A549 (cell line): ENCODE measurements at regions not wholly inside any gene's neighbourhood (a gene's known extent, or its start where the extent isn't known, plus 50 kb on each side); places are given as distances from the start of the nearest gene placed in this dataset.

ENCODE experiments used
- ATAC-seq, 2 experiments: fragments of 200-7000 bp in 1 of 2; fragments of >200 bp in 1 of 2; cut with Nextera tagmentation in 1 of 2; cut with Tn5 transposase in 1 of 2; 3 replicates each; pipeline versions ENCODE4 v1.8.0 to v1.9.1; 2018 to 2020; ENCODE audit warnings: mild to moderate bottlenecking in 1 of 2, moderate library complexity in 1 of 2
- CTCF ChIA-PET: fragments of 300-600 bp; sonication (Branson Sonifier 250); formaldehyde crosslinking; extraction: SDS; loops from one replicate; lab custom pipeline; 2021; ENCODE audit warnings: antibody characterized with exemption, inconsistent platforms; lab: Yijun Ruan, JAX
- POLR2A ChIA-PET: fragments of 350-600 bp; formaldehyde crosslinking; extraction: SDS; loops from one replicate; lab custom pipeline; 2021; ENCODE audit warnings: antibody characterized with exemption, inconsistent platforms; lab: Yijun Ruan, JAX
- DNase-seq, 2 experiments: peaks; one replicate each; pipeline versions ENCODE4 v3.0.0 to v3.0.0-alpha.2; 2011 to 2016; ENCODE audit warnings: low read depth in 1 of 2, low spot score in 1 of 2
- FAIRE-seq: peaks from 2 replicates; lab custom pipeline; 2011; peaks lifted over from hg19 to GRCh38; lab: Jason Lieb, UNC
- H3K27ac ChIP-seq, 2 experiments: fragments of >200 bp; sonication (Bioruptor Twin); formaldehyde crosslinking; 3 replicates each; pipeline ENCODE4 v1.5.1; 2016 to 2017
- H3K4me1 ChIP-seq: fragments of >200 bp; sonication (Bioruptor Twin); formaldehyde crosslinking; 3 replicates; pipeline ENCODE4 v1.6.1; 2016
- H3K4me2 ChIP-seq: fragments of >200 bp; sonication (Bioruptor Twin); formaldehyde crosslinking; 3 replicates; pipeline ENCODE4 v1.6.1; 2016
- H3K4me3 ChIP-seq: fragments of >200 bp; sonication (Bioruptor Twin); formaldehyde crosslinking; 3 replicates; pipeline ENCODE4 v1.5.1; 2016
- H3K9me3 ChIP-seq: fragments of >200 bp; sonication (Bioruptor Twin); formaldehyde crosslinking; 3 replicates; pipeline ENCODE4 v1.6.1; 2016
- BHLHE40 ChIP-seq: IDR thresholded peaks from 2 replicates; pipeline ENCODE4 v1.6.1; 2012; ENCODE audit warnings: low read depth, low read length, inconsistent platforms
- CBX8 ChIP-seq: fragments of 200-600 bp; sonication (generic); IDR thresholded peaks from 2 replicates; pipeline ENCODE4 v1.6.1; 2016
- CEBPB ChIP-seq, 2 experiments: fragments of >200 bp in 1 of 2; sonication (Bioruptor Twin) in 1 of 2; formaldehyde crosslinking in 1 of 2; IDR thresholded peaks; 2 replicates each; pipeline ENCODE4 v1.6.1; 2012 to 2016
- CHD4 ChIP-seq: fragments of 200-600 bp; sonication (generic); IDR thresholded peaks from 2 replicates; pipeline ENCODE4 v1.6.1; 2016; ENCODE audit warnings: antibody characterized with exemption, mild to moderate bottlenecking, borderline replicate concordance
- ESRRA ChIP-seq: fragments of 150-350 bp; IDR thresholded peaks from 2 replicates; pipeline ENCODE4 v1.6.1; 2014; ENCODE audit warnings: mild to moderate bottlenecking, low read length, borderline replicate concordance
- FOSB ChIP-seq: fragments of 250-450 bp; sonication (Bioruptor Pico); IDR thresholded peaks from 2 replicates; pipeline ENCODE4 v1.5.0; 2020; ENCODE audit warnings: mild to moderate bottlenecking, moderate library complexity
- HDAC2 ChIP-seq: fragments of 200-600 bp; sonication (generic); IDR thresholded peaks from 2 replicates; pipeline ENCODE4 v1.6.1; 2016
- HEYL ChIP-seq: fragments of 250-450 bp; sonication (Bioruptor Pico); IDR thresholded peaks from 2 replicates; pipeline ENCODE4 v1.8.0; 2021; ENCODE audit warnings: mild to moderate bottlenecking, moderate library complexity
- HOXB13 ChIP-seq: fragments of 250-450 bp; sonication (Bioruptor Pico); IDR thresholded peaks from 2 replicates; pipeline ENCODE4 v1.5.0; 2020; ENCODE audit warnings: low read depth, mild to moderate bottlenecking, moderate library complexity
- JUNB ChIP-seq: fragments of >200 bp; sonication (Bioruptor Twin); formaldehyde crosslinking; IDR thresholded peaks from 2 replicates; pipeline ENCODE4 v1.6.1; 2016
- KDM1A ChIP-seq: fragments of 200-600 bp; sonication (generic); IDR thresholded peaks from 2 replicates; pipeline ENCODE4 v1.6.1; 2016; ENCODE audit warnings: low read depth, mild to moderate bottlenecking
- NFE2L2 ChIP-seq: fragments of 150-350 bp; conservative IDR thresholded peaks from 2 replicates; pipeline ENCODE4 v1.6.1; 2014; ENCODE audit warnings: low read length
- PHF8 ChIP-seq: fragments of 200-600 bp; sonication (generic); IDR thresholded peaks from 2 replicates; pipeline ENCODE4 v1.6.1; 2016; ENCODE audit warnings: low read depth, mild to moderate bottlenecking, antibody characterized with exemption, moderate library complexity, borderline replicate concordance
- POLR2A ChIP-seq: IDR thresholded peaks from 2 replicates; pipeline ENCODE4 v1.6.1; 2012; ENCODE audit warnings: mild to moderate bottlenecking, low read length
- RCOR1 ChIP-seq: fragments of 150-350 bp; IDR thresholded peaks from 2 replicates; pipeline ENCODE4 v1.6.1; 2014; ENCODE audit warnings: antibody characterized with exemption, low read length, low read depth
- RFX5 ChIP-seq: fragments of 450-650 bp; IDR thresholded peaks from 2 replicates; pipeline ENCODE4 v1.7.1; 2014; ENCODE audit warnings: antibody characterized with exemption, mild to moderate bottlenecking, moderate library complexity
- TFCP2L1 ChIP-seq: fragments of 250-450 bp; sonication (Bioruptor Pico); IDR thresholded peaks from 2 replicates; pipeline ENCODE4 v1.5.0; 2021; ENCODE audit warnings: mild to moderate bottlenecking
- TP53 ChIP-seq: fragments of 250-450 bp; sonication (Bioruptor Pico); IDR thresholded peaks from 2 replicates; pipeline ENCODE4 v1.5.0; 2021; ENCODE audit warnings: mild to moderate bottlenecking, moderate library complexity
- ZC3H11A ChIP-seq: fragments of 450-650 bp; IDR thresholded peaks from 2 replicates; pipeline ENCODE4 v1.6.1; 2014; ENCODE audit warnings: antibody characterized with exemption, mild to moderate bottlenecking
- TF ChIP-seq, protein P1 (sequence below): fragments of >200 bp; sonication (Bioruptor Twin); formaldehyde crosslinking; IDR thresholded peaks from 2 replicates; pipeline ENCODE4 v1.6.1; 2016
- TF ChIP-seq, protein P2 (sequence below): IDR thresholded peaks from 2 replicates; pipeline ENCODE4 v1.6.1; 2012
- TF ChIP-seq, protein P3 (sequence below): IDR thresholded peaks from 2 replicates; pipeline ENCODE4 v1.6.1; 2012; ENCODE audit warnings: low read depth, borderline replicate concordance
- TF ChIP-seq, protein P4 (sequence below): fragments of 250-450 bp; sonication (Bioruptor Pico); IDR thresholded peaks from 2 replicates; pipeline ENCODE4 v1.5.0; 2021; ENCODE audit warnings: mild to moderate bottlenecking, moderate library complexity, borderline replicate concordance
- TF ChIP-seq, protein P5 (sequence below): fragments of >200 bp; sonication (Bioruptor Twin); formaldehyde crosslinking; IDR thresholded peaks from 3 replicates; pipeline ENCODE4 v1.5.1; 2016
- TF ChIP-seq, protein P6 (sequence below): fragments of 250-450 bp; sonication (Bioruptor Pico); IDR thresholded peaks from 2 replicates; pipeline ENCODE4 v1.5.0; 2020; ENCODE audit warnings: low read depth, mild to moderate bottlenecking, moderate library complexity
- TF ChIP-seq, protein P7 (sequence below): fragments of 150-350 bp; IDR thresholded peaks from 2 replicates; pipeline ENCODE4 v1.6.1; 2014; ENCODE audit warnings: low read depth, mild to moderate bottlenecking, low read length
- TF ChIP-seq, protein P8 (sequence below): fragments of 450-650 bp; IDR thresholded peaks from 2 replicates; pipeline ENCODE4 v1.6.1; 2014; ENCODE audit warnings: antibody characterized with exemption

DNA sequence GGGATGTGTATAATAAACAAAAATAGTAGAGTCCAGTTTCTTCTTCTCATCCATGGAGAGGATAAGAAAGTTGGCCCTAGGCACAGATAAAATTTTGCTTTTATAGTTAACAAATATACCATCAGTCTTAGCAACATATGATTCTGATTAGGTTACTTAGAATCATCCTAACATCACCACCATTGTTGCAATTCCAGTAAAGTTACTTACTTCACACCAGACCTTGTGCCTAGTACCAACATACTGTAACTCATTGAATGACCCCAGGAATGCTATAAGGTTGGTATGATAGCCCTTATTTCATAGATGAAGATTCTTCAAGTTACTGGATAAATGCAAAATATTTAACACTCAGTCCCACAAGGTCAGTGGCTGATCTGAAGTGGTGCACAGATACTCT, 183.8 kb upstream of the ATP2B1 start:
- Histone ChIP-seq H3K27ac (peak overlapping the region; percentile 45 to 72; a peak in 4 of 6 replicates), H3K4me2 (no peak overlapping the region), H3K4me1 (peaks cover 24% of the 10 kb centered on the region), H3K4me3 (no peak overlapping the region), H3K9me3 (no peaks in the 10 kb centered on the region)
- FAIRE-seq: no peak
- DNase-seq: no peak
- CTCF ChIA-PET: no interaction called here
- no peak for ATAC-seq
- TF ChIP-seq ESRRA (no peak), BHLHE40 (no peak), ZC3H11A (no peak), RFX5 (no peak), CEBPB (IDR thresholded peaks at IDR 0.05) (no peak), RCOR1 (no peak), HEYL (CRISPR knock-in tag) (no peak), TP53 (no peak), PHF8 (no peak)
- TF ChIP-seq, protein P1, sequence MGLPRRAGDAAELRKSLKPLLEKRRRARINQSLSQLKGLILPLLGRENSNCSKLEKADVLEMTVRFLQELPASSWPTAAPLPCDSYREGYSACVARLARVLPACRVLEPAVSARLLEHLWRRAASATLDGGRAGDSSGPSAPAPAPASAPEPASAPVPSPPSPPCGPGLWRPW: no peak
- TF ChIP-seq, protein P2, sequence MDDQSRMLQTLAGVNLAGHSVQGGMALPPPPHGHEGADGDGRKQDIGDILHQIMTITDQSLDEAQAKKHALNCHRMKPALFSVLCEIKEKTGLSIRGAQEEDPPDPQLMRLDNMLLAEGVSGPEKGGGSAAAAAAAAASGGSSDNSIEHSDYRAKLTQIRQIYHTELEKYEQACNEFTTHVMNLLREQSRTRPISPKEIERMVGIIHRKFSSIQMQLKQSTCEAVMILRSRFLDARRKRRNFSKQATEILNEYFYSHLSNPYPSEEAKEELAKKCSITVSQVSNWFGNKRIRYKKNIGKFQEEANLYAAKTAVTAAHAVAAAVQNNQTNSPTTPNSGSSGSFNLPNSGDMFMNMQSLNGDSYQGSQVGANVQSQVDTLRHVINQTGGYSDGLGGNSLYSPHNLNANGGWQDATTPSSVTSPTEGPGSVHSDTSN: no peak
- TF ChIP-seq, protein P3, sequence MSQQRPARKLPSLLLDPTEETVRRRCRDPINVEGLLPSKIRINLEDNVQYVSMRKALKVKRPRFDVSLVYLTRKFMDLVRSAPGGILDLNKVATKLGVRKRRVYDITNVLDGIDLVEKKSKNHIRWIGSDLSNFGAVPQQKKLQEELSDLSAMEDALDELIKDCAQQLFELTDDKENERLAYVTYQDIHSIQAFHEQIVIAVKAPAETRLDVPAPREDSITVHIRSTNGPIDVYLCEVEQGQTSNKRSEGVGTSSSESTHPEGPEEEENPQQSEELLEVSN: no peak
- POLR2A ChIA-PET: no interaction called here

DNA sequence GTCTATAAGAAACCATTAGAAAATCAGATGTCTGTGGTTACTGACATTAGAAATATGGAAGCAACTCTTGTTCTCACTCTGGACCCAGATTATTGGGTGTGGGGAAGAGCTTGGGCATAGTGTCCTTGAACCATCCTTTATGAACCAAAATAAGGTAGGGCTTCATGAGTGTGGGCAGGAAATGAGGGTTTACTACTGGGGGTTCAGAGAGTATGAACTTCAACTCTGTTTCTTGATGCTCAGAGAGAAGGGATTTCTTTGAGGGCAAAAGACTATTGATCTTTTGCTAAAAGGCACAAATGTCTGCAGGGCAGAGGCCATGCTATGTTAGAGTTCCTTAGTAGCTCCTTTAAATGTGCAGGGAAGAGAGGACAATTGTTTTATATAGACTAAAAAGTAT, 183.3 kb upstream of the ATP2B1 start:
- POLR2A ChIA-PET: no interaction called here
- H3K9me3 ChIP-seq: no peaks in the 10 kb centered on the region
- DNase-seq: no peak
- ATAC-seq: no peak
- CTCF ChIA-PET: no interaction called here
- H3K27ac ChIP-seq: no peak overlapping the region; a peak in 1 of 6 replicates
- peaks cover 24% of the 10 kb centered on the region for H3K4me1 ChIP-seq
- TF ChIP-seq POLR2A (no peak), HDAC2 (no peak), FOSB (CRISPR knock-in tag) (no peak), NFE2L2 (no peak), CEBPB (IDR thresholded peaks at IDR 0.05) (no peak), KDM1A (no peak), CHD4 (no peak), CBX8 (no peak), TFCP2L1 (CRISPR knock-in tag) (no peak), JUNB (no peak), HOXB13 (CRISPR knock-in tag) (no peak)
- TF ChIP-seq, protein P4, sequence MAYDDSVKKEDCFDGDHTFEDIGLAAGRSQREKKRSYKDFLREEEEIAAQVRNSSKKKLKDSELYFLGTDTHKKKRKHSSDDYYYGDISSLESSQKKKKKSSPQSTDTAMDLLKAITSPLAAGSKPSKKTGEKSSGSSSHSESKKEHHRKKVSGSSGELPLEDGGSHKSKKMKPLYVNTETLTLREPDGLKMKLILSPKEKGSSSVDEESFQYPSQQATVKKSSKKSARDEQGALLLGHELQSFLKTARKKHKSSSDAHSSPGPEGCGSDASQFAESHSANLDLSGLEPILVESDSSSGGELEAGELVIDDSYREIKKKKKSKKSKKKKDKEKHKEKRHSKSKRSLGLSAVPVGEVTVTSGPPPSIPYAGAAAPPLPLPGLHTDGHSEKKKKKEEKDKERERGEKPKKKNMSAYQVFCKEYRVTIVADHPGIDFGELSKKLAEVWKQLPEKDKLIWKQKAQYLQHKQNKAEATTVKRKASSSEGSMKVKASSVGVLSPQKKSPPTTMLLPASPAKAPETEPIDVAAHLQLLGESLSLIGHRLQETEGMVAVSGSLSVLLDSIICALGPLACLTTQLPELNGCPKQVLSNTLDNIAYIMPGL: no peak
- TF ChIP-seq, protein P5, sequence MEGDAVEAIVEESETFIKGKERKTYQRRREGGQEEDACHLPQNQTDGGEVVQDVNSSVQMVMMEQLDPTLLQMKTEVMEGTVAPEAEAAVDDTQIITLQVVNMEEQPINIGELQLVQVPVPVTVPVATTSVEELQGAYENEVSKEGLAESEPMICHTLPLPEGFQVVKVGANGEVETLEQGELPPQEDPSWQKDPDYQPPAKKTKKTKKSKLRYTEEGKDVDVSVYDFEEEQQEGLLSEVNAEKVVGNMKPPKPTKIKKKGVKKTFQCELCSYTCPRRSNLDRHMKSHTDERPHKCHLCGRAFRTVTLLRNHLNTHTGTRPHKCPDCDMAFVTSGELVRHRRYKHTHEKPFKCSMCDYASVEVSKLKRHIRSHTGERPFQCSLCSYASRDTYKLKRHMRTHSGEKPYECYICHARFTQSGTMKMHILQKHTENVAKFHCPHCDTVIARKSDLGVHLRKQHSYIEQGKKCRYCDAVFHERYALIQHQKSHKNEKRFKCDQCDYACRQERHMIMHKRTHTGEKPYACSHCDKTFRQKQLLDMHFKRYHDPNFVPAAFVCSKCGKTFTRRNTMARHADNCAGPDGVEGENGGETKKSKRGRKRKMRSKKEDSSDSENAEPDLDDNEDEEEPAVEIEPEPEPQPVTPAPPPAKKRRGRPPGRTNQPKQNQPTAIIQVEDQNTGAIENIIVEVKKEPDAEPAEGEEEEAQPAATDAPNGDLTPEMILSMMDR: no peak
- TF ChIP-seq, protein P6, sequence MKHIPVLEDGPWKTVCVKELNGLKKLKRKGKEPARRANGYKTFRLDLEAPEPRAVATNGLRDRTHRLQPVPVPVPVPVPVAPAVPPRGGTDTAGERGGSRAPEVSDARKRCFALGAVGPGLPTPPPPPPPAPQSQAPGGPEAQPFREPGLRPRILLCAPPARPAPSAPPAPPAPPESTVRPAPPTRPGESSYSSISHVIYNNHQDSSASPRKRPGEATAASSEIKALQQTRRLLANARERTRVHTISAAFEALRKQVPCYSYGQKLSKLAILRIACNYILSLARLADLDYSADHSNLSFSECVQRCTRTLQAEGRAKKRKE (CRISPR knock-in tag): no peak
- TF ChIP-seq, protein P7, sequence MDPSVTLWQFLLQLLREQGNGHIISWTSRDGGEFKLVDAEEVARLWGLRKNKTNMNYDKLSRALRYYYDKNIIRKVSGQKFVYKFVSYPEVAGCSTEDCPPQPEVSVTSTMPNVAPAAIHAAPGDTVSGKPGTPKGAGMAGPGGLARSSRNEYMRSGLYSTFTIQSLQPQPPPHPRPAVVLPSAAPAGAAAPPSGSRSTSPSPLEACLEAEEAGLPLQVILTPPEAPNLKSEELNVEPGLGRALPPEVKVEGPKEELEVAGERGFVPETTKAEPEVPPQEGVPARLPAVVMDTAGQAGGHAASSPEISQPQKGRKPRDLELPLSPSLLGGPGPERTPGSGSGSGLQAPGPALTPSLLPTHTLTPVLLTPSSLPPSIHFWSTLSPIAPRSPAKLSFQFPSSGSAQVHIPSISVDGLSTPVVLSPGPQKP: no peak
- TF ChIP-seq, protein P8, sequence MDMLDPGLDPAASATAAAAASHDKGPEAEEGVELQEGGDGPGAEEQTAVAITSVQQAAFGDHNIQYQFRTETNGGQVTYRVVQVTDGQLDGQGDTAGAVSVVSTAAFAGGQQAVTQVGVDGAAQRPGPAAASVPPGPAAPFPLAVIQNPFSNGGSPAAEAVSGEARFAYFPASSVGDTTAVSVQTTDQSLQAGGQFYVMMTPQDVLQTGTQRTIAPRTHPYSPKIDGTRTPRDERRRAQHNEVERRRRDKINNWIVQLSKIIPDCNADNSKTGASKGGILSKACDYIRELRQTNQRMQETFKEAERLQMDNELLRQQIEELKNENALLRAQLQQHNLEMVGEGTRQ: no peak
- FAIRE-seq: no peak
- no peak overlapping the region for H3K4me2 ChIP-seq
- no peak overlapping the region for H3K4me3 ChIP-seq
